GM10266 (cell line): ENCODE measurements at regions not wholly inside any gene's neighbourhood (a gene's known extent, or its start where the extent isn't known, plus 50 kb on each side); places are given as distances from the start of the nearest gene placed in this dataset.

ENCODE experiments used
- DNase-seq: peaks from one replicate; pipeline ENCODE4 v3.0.0; 2012; ENCODE audit errors: extremely low spot score
- TF ChIP-seq, protein P1 (sequence below): IDR thresholded peaks from 2 replicates; pipeline ENCODE4 v1.5.1; 2012; ENCODE audit warnings: mild to moderate bottlenecking, low read depth; ENCODE audit not compliant: control insufficient read depth, insufficient read depth; ENCODE audit errors: missing control alignments

DNA sequence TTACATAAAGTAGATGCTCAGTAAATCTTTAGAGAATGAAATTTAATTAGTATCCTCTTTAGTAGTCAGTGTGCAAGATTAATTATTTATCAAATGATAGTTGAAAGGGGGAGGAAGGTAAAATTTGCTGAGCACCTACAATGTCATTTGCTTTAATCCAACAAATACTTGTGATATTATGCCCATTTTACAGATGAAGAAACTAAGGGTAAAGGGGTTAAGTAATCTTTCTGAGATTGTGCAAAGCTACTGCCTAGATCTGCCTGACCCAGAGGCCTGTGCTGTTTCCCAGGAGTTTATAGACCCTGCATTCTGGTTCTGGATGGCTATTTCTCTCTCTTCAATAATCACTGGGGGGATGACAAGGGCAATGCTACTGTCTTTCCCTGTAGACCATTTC is 58.3 kb upstream of the BACH2 start:
- TF ChIP-seq, protein P1, sequence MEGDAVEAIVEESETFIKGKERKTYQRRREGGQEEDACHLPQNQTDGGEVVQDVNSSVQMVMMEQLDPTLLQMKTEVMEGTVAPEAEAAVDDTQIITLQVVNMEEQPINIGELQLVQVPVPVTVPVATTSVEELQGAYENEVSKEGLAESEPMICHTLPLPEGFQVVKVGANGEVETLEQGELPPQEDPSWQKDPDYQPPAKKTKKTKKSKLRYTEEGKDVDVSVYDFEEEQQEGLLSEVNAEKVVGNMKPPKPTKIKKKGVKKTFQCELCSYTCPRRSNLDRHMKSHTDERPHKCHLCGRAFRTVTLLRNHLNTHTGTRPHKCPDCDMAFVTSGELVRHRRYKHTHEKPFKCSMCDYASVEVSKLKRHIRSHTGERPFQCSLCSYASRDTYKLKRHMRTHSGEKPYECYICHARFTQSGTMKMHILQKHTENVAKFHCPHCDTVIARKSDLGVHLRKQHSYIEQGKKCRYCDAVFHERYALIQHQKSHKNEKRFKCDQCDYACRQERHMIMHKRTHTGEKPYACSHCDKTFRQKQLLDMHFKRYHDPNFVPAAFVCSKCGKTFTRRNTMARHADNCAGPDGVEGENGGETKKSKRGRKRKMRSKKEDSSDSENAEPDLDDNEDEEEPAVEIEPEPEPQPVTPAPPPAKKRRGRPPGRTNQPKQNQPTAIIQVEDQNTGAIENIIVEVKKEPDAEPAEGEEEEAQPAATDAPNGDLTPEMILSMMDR: no peak
- no peak for DNase-seq

DNA sequence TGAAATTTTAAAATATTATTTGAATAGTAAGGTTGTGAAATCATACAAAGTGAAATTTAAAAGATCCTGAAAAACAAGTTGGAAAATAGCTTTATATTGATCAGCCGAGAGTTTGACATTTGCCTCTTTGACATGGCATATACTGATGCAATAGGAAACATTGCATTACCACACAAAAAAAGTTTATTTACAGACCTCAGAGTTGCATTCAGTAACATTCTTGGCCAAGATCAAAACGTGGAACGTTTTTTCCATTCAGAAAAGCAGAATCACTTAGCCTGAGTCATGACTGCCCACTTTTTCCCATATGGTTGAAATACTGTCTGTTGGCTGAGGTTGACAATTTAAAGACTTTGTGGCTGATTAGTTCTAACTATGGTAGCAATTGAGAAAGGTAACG is 55.1 kb upstream of the BACH2 start:
- TF ChIP-seq, protein P1: no peak
- no peak for DNase-seq

DNA sequence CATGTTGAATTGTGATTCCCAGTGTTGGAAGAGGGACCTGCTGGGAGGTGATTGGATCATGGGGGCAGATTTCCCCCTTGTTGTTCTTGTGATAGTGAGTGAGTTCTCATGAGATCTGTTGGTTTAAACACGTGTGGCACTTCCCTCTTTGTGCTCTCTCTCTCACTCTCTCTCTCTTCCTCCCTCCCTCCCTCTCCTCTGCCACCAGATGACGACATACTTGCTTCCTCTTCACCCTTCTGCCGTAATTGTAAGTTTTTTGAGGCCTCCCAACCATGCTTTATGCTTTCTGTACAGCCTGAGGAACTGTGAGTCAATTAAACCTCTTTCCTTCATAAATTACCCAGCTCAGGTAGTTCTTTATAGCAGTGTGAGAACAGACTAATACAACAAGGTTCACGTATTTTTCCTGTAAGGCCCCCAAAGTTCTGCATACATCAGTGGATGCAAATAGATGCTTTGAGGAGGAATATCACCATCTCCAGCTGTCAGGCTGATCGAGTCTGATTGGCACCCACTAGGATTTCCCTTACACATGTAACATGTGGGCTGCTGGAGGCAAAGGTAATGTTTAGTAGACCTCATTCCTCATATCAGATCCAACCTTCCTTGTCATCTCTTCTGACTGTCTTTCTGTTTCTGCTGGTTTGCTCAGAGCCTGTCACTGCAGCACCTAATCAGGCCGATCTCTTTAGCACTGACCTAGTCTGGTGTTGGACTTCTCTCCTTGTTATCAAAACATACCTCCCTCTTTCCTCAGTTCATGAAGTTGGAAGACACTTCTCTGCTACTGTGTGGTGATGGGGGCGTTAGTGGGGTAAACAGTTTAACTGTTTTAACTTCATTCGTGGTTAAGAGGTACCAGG is 54.3 kb upstream of the BACH2 start:
- TF ChIP-seq, protein P1: no peak
- no peak for DNase-seq

DNA sequence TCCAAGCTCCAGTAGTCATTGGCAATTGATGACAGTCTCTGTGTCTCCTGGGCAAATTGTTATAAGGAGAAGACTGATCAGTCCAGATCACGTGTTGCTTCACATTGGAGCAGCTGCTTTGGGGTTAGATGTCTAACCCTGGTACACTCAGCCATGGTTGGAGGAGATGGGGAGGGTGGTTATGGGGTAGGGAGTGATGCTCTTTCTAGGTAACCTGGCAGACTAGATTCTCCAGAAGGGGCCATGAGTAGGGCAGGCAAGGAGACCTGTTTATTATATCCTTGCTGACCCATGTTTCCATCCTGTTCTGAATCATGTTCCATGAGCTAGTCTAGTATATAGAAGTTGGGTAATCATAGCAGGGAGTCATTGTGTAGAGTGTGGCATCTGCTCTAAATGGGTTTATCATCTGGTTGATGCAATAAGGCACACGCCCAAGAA is 50.8 kb upstream of the BACH2 start:
- TF ChIP-seq, protein P1: no peak
- no peak for DNase-seq

DNA sequence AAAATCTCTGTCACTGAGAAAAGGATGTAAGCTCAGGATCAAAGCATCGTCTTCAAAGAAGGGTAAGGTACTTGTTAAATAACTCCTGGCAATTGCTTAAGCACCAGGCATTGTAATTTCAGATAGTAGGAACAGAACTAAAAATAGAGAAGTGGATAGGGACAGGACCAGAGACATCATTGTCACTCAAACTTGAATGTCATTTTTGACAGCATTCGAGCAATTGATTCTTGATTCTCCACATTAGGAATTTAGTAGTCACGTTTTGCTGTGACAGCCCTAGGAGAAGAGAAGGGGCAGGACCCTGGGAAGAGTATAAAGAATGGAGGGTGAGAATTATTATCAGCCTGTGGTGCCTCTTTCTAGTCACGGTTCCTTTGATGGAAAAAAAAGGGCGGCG is 50.1 kb upstream of the BACH2 start:
- TF ChIP-seq, protein P1: no peak
- DNase-seq: no peak
